ENCODE measurements at regions not wholly inside any gene's neighbourhood (a gene's known extent, or its start where the extent isn't known, plus 50 kb on each side); places are given as distances from the start of the nearest gene placed in this dataset.

- H3K27me3 ChIP-seq, result no peaks in the 10 kb centered on the region
- no peak overlapping the region for H3K27ac ChIP-seq
- H3K36me3 ChIP-seq (replicated peaks in 1 of 2), result no peaks in the 10 kb centered on the region
- H3K9me3 ChIP-seq (replicated peaks in 1 of 3), result no peaks in the 10 kb centered on the region
- no peak overlapping the region for H3K4me3 ChIP-seq
- WGBS, 4 donors, result 91 to 98% (median 94%) methylated on average over 3 of the region's 3 CpGs
- TF ChIP-seq CTCF (IDR thresholded peaks at IDR 0.05) (no peak), POLR2A (IDR thresholded peaks at IDR 0.05) (no peak)
- DNase-seq, result no peak
- H3K4me1 ChIP-seq (replicated peaks in 1 of 2), result no peaks in the 10 kb centered on the region
- intact Hi-C loops (cut with DNase I), result no loop called here
Measured at GRCh38 chr4:26160591-26160990, 160.2 kb upstream of the RBPJ start.

- Histone ChIP-seq H3K4me3 (no peak overlapping the region), H3K4me1 (replicated peaks in 1 of 2) (no peaks in the 10 kb centered on the region), H3K27me3 (no peaks in the 10 kb centered on the region), H3K9me3 (replicated peaks in 1 of 3) (no peaks in the 10 kb centered on the region), H3K27ac (no peak overlapping the region), H3K36me3 (replicated peaks in 1 of 2) (no peaks in the 10 kb centered on the region)
- WGBS, 4 donors, result 74 to 80% (median 75%) methylated on average over 5 of the region's 5 CpGs
- no peak for DNase-seq
- TF ChIP-seq CTCF (IDR thresholded peaks at IDR 0.05) (no peak), POLR2A (IDR thresholded peaks at IDR 0.05) (no peak)
- intact Hi-C loops (cut with DNase I), result no loop called here
Measured at GRCh38 chr4:26161030-26161824, 159.6 kb upstream of the RBPJ start.

- H3K27me3 ChIP-seq, result no peaks in the 10 kb centered on the region
- 37 to 64% (median 52%) methylated on average over 4 of the region's 4 CpGs for WGBS, 4 donors
- no peaks in the 10 kb centered on the region for H3K9me3 ChIP-seq (replicated peaks in 1 of 3)
- peak in 3 of 7 donors; percentile 18 to 32 (median 21) for DNase-seq
- H3K4me3 ChIP-seq, result no peak overlapping the region
- TF ChIP-seq CTCF (IDR thresholded peaks at IDR 0.05) (no peak), POLR2A (IDR thresholded peaks at IDR 0.05) (no peak)
- H3K27ac ChIP-seq, result no peak overlapping the region
- intact Hi-C loops (cut with DNase I), result no loop called here
- H3K4me1 ChIP-seq (replicated peaks in 1 of 2), result no peaks in the 10 kb centered on the region
- no peaks in the 10 kb centered on the region for H3K36me3 ChIP-seq (replicated peaks in 1 of 2)
Measured at GRCh38 chr4:26162101-26162500, 158.7 kb upstream of the RBPJ start.

- no peaks in the 10 kb centered on the region for H3K9me3 ChIP-seq (replicated peaks in 1 of 3)
- no peaks in the 10 kb centered on the region for H3K4me1 ChIP-seq (replicated peaks in 1 of 2)
- intact Hi-C loops (cut with DNase I), result no loop called here
- no peaks in the 10 kb centered on the region for H3K27me3 ChIP-seq
- 73 to 79% (median 77%) methylated on average over 9 of the region's 9 CpGs for WGBS, 4 donors
- no peak for DNase-seq
- H3K4me3 ChIP-seq, result no peak overlapping the region
- no peak overlapping the region for H3K27ac ChIP-seq
- no peak for TF ChIP-seq POLR2A (IDR thresholded peaks at IDR 0.05)
- TF ChIP-seq CTCF (IDR thresholded peaks at IDR 0.05), result no peak
- H3K36me3 ChIP-seq (replicated peaks in 1 of 2), result no peaks in the 10 kb centered on the region
Measured at GRCh38 chr4:26163425-26164362, 157.1 kb upstream of the RBPJ start.
